Peyer's patch (tissue), 4 donors: ENCODE measurements at regions not wholly inside any gene's neighbourhood (a gene's known extent, or its start where the extent isn't known, plus 50 kb on each side); places are given as distances from the start of the nearest gene placed in this dataset.

Source experiments
- DNase-seq, 3 donors: peaks; one replicate each; pipeline ENCODE4 v3.0.0-alpha.2; 2017 to 2019
- H3K27ac ChIP-seq, 4 donors: fragments of 200-600 bp; sonication (generic); one replicate each; pipeline ENCODE4 v1.5.1; 2016 to 2019
- H3K27me3 ChIP-seq, 2 donors: fragments of 200-600 bp; sonication (generic); one replicate each; pipeline ENCODE4 v1.5.1; 2019
- H3K36me3 ChIP-seq, 3 donors: fragments of 200-600 bp; sonication (generic); one replicate each; pipeline ENCODE4 v1.5.1; 2016 to 2019
- H3K4me1 ChIP-seq, 4 donors: fragments of 200-600 bp; sonication (generic); one replicate each; pipeline ENCODE4 v1.5.1; 2016 to 2019
- H3K4me3 ChIP-seq, 4 donors: fragments of 200-600 bp; sonication (generic); 1 replicate in 3 of 4; 2 replicates in 1 of 4; pipeline ENCODE4 v1.5.1; 2016 to 2019; ENCODE audit warnings: mild to moderate bottlenecking in 1 of 4
- H3K9me3 ChIP-seq, 4 donors: fragments of 200-600 bp; sonication (generic); one replicate each; pipeline ENCODE4 v1.5.1; 2016 to 2019; ENCODE audit warnings: mild to moderate bottlenecking in 1 of 4
- CTCF ChIP-seq, 6 experiments: fragments of 450-650 bp in 4 of 6; fragments of 200-600 bp in 2 of 6; sonication (generic) in 1 of 6; IDR thresholded peaks; one replicate each; pipeline ENCODE4 v1.5.1; 2017 to 2019; ENCODE audit warnings: antibody characterized with exemption in 6 of 6, mild to moderate bottlenecking in 3 of 6, moderate library complexity in 1 of 6
- POLR2A ChIP-seq, 2 donors: fragments of 450-650 bp; IDR thresholded peaks; one replicate each; pipeline ENCODE4 v1.5.1; 2017; ENCODE audit warnings: antibody characterized with exemption in 2 of 2, mild to moderate bottlenecking in 2 of 2, moderate library complexity in 2 of 2

GRCh38 chr10:52566471-52567246 is 205.9 kb downstream of the MBL2 start:
- TF ChIP-seq POLR2A (IDR thresholded peaks at IDR 0.05), result no peak
- TF ChIP-seq CTCF (IDR thresholded peaks at IDR 0.05), result peak in 4 of 6 experiments; percentile 10 to 36 (median 26)

GRCh38 chr10:52567247-52567580 is 205.4 kb downstream of the MBL2 start:
- H3K27ac ChIP-seq, result no peak overlapping the region
- no peak for TF ChIP-seq POLR2A (IDR thresholded peaks at IDR 0.05)
- TF ChIP-seq CTCF (IDR thresholded peaks at IDR 0.05), result no peak
- H3K4me1 ChIP-seq, result no peaks in the 10 kb centered on the region
- DNase-seq, result no peak
- H3K4me3 ChIP-seq, result no peak overlapping the region
- H3K9me3 ChIP-seq, result no peaks in the 10 kb centered on the region
- H3K36me3 ChIP-seq, result no peaks in the 10 kb centered on the region
- H3K27me3 ChIP-seq, result no peaks in the 10 kb centered on the region

More at GRCh38 chr10:52566471-52567246, 205.9 kb downstream of the MBL2 start:
- no peaks in the 10 kb centered on the region for H3K27me3 ChIP-seq
- no peak overlapping the region for H3K4me3 ChIP-seq
- no peaks in the 10 kb centered on the region for H3K9me3 ChIP-seq
- H3K4me1 ChIP-seq, result no peaks in the 10 kb centered on the region
- H3K27ac ChIP-seq, result no peak overlapping the region
- no peak for DNase-seq
- no peaks in the 10 kb centered on the region for H3K36me3 ChIP-seq

GRCh38 chr10:52568309-52568708 is 204.3 kb downstream of the MBL2 start:
- no peaks in the 10 kb centered on the region for H3K36me3 ChIP-seq
- no peaks in the 10 kb centered on the region for H3K9me3 ChIP-seq
- no peaks in the 10 kb centered on the region for H3K4me1 ChIP-seq
- no peak for TF ChIP-seq CTCF (IDR thresholded peaks at IDR 0.05)
- TF ChIP-seq POLR2A (IDR thresholded peaks at IDR 0.05), result no peak
- H3K27ac ChIP-seq, result no peak overlapping the region
- DNase-seq, result no peak
- no peaks in the 10 kb centered on the region for H3K27me3 ChIP-seq
- no peak overlapping the region for H3K4me3 ChIP-seq

GRCh38 chr10:52570490-52570889 is 202.1 kb downstream of the MBL2 start:
- TF ChIP-seq POLR2A (IDR thresholded peaks at IDR 0.05) (no peak), CTCF (IDR thresholded peaks at IDR 0.05) (no peak)
- Histone ChIP-seq H3K27me3 (no peaks in the 10 kb centered on the region), H3K4me3 (no peak overlapping the region), H3K4me1 (no peaks in the 10 kb centered on the region), H3K9me3 (no peaks in the 10 kb centered on the region), H3K36me3 (no peaks in the 10 kb centered on the region), H3K27ac (no peak overlapping the region)
- no peak for DNase-seq

GRCh38 chr10:52571018-52571417 is 201.6 kb downstream of the MBL2 start:
- no peak for DNase-seq
- Histone ChIP-seq H3K4me1 (no peaks in the 10 kb centered on the region), H3K36me3 (no peaks in the 10 kb centered on the region), H3K4me3 (no peak overlapping the region), H3K27ac (no peak overlapping the region), H3K9me3 (no peaks in the 10 kb centered on the region), H3K27me3 (no peaks in the 10 kb centered on the region)
- no peak for TF ChIP-seq POLR2A (IDR thresholded peaks at IDR 0.05)
- no peak for TF ChIP-seq CTCF (IDR thresholded peaks at IDR 0.05)
